DOHH2 (cell line): ENCODE measurements at regions not wholly inside any gene's neighbourhood (a gene's known extent, or its start where the extent isn't known, plus 50 kb on each side); places are given as distances from the start of the nearest gene placed in this dataset.

Experiments used
- CTCF ChIP-seq: fragments of 200-600 bp; sonication (generic); IDR thresholded peaks from one replicate; pipeline ENCODE4 v1.5.1; 2014; ENCODE audit warnings: antibody characterized with exemption, mild to moderate bottlenecking, low read depth, low read length; ENCODE audit not compliant: poor library complexity, severe bottlenecking
- EZH2phosphoT487 ChIP-seq: fragments of 200-600 bp; sonication (generic); IDR thresholded peaks from 2 replicates; pipeline ENCODE4 v1.6.1; 2017; ENCODE audit warnings: borderline replicate concordance, mild to moderate bottlenecking, antibody characterized with exemption, low read length, moderate library complexity, mixed read lengths

- TF ChIP-seq CTCF (no peak), EZH2phosphoT487 (no peak)
Observed at GRCh38 chr17:72372185-72372584, 251.4 kb downstream of the SOX9 start.
